Spleen (tissue), 7 donors: ENCODE measurements at regions not wholly inside any gene's neighbourhood (a gene's known extent, or its start where the extent isn't known, plus 50 kb on each side); places are given as distances from the start of the nearest gene placed in this dataset.

ENCODE experiments used
- CTCF ChIP-seq, 11 experiments: fragments of 200-600 bp in 7 of 11; fragments of 450-650 bp in 4 of 11; sonication (generic) in 4 of 11; IDR thresholded peaks in 8 of 11; conservative IDR thresholded peaks in 3 of 11; 1 replicate in 7 of 11; 2 replicates in 4 of 11; pipeline versions ENCODE4 v1.4.0 to v1.8.0; 2016 to 2021; ENCODE audit warnings: antibody characterized with exemption in 11 of 11, inconsistent platforms in 4 of 11, mild to moderate bottlenecking in 1 of 11
- POLR2A ChIP-seq, 3 donors: fragments of 450-650 bp; IDR thresholded peaks; one replicate each; pipeline ENCODE4 v1.5.1; 2017; ENCODE audit warnings: antibody characterized with exemption in 3 of 3, mild to moderate bottlenecking in 1 of 3
- POLR2AphosphoS5 ChIP-seq, 3 donors: sonication (generic); formaldehyde crosslinking; IDR thresholded peaks; one replicate each; pipeline ENCODE4 v1.5.1; 2017; ENCODE audit warnings: antibody characterized with exemption in 3 of 3
- donor health status: DM: no; HTN: no; CAD: no; lungs with moderate emphysema.
- donor health status: DM: no; HTN: no; CAD: no.
- donor health status: DM: no; HTN: no; CAD: no.

GRCh38 chr5:158324236-158324635 lies 465.3 kb upstream of the CLINT1 start:
- no peak for TF ChIP-seq POLR2A (IDR thresholded peaks at IDR 0.05)
- no peak for TF ChIP-seq CTCF (IDR thresholded peaks at IDR 0.05 in 8 of 11, conservative IDR thresholded peaks at IDR 0.05 in 3 of 11)
- no peak for TF ChIP-seq POLR2AphosphoS5 (IDR thresholded peaks at IDR 0.05)
